Peyer's patch (tissue), 4 donors: ENCODE measurements at regions not wholly inside any gene's neighbourhood (a gene's known extent, or its start where the extent isn't known, plus 50 kb on each side); places are given as distances from the start of the nearest gene placed in this dataset.

Experiments
- CTCF ChIP-seq, 6 experiments: fragments of 450-650 bp in 4 of 6; fragments of 200-600 bp in 2 of 6; sonication (generic) in 1 of 6; IDR thresholded peaks; one replicate each; pipeline ENCODE4 v1.5.1; 2017 to 2019; ENCODE audit warnings: antibody characterized with exemption in 6 of 6, mild to moderate bottlenecking in 3 of 6, moderate library complexity in 1 of 6
- POLR2A ChIP-seq, 2 donors: fragments of 450-650 bp; IDR thresholded peaks; one replicate each; pipeline ENCODE4 v1.5.1; 2017; ENCODE audit warnings: antibody characterized with exemption in 2 of 2, mild to moderate bottlenecking in 2 of 2, moderate library complexity in 2 of 2

GRCh38 chr2:136399667-136400289 is 281.8 kb upstream of the CXCR4 start:
- TF ChIP-seq CTCF (IDR thresholded peaks at IDR 0.05) (no peak), POLR2A (IDR thresholded peaks at IDR 0.05) (no peak)
